22Rv1 (cell line): ENCODE measurements at regions not wholly inside any gene's neighbourhood (a gene's known extent, or its start where the extent isn't known, plus 50 kb on each side); places are given as distances from the start of the nearest gene placed in this dataset.

Experiments used
- ZFX ChIP-seq: fragments of 450-650 bp; IDR thresholded peaks from 2 replicates; pipeline ENCODE4 v1.6.1; 2017; ENCODE audit warnings: antibody characterized with exemption, borderline replicate concordance
- TF ChIP-seq, protein P1 (sequence below): fragments of 450-650 bp; IDR thresholded peaks from 2 replicates; pipeline ENCODE4 v1.5.1; 2017; ENCODE audit warnings: mild to moderate bottlenecking

GRCh38 chr21:17191346-17191993 lies 321.4 kb upstream of the CXADR start:
- TF ChIP-seq, protein P1, sequence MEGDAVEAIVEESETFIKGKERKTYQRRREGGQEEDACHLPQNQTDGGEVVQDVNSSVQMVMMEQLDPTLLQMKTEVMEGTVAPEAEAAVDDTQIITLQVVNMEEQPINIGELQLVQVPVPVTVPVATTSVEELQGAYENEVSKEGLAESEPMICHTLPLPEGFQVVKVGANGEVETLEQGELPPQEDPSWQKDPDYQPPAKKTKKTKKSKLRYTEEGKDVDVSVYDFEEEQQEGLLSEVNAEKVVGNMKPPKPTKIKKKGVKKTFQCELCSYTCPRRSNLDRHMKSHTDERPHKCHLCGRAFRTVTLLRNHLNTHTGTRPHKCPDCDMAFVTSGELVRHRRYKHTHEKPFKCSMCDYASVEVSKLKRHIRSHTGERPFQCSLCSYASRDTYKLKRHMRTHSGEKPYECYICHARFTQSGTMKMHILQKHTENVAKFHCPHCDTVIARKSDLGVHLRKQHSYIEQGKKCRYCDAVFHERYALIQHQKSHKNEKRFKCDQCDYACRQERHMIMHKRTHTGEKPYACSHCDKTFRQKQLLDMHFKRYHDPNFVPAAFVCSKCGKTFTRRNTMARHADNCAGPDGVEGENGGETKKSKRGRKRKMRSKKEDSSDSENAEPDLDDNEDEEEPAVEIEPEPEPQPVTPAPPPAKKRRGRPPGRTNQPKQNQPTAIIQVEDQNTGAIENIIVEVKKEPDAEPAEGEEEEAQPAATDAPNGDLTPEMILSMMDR = no peak
- no peak for TF ChIP-seq ZFX
